Body of pancreas (tissue), 4 donors: ENCODE measurements at regions not wholly inside any gene's neighbourhood (a gene's known extent, or its start where the extent isn't known, plus 50 kb on each side); places are given as distances from the start of the nearest gene placed in this dataset.

Experiments
- ATAC-seq: fragments of 150-250 bp; one replicate; pipeline ENCODE4 v1.9.1; 2016
- DNase-seq, 4 donors: peaks; one replicate each; pipeline ENCODE4 v3.0.0-alpha.2; 2019
- H3K27ac ChIP-seq, 4 donors: fragments of 200-600 bp; sonication (generic); 1 replicate in 3 of 4; 2 replicates in 1 of 4; pipeline versions ENCODE4 v1.5.1 to v1.6.1; 2016 to 2019; ENCODE audit warnings: mild to moderate bottlenecking in 1 of 4, mixed read lengths in 1 of 4, moderate library complexity in 1 of 4
- H3K27me3 ChIP-seq, 2 donors: fragments of 200-600 bp; sonication (generic); one replicate each; pipeline ENCODE4 v1.6.0; 2016; ENCODE audit warnings: mild to moderate bottlenecking in 1 of 2
- H3K36me3 ChIP-seq, 2 donors: fragments of 200-600 bp; sonication (generic); replicated peaks in 1 of 2; 2 replicates each; pipeline ENCODE4 v1.5.1; 2016; ENCODE audit warnings: low read depth in 2 of 2; ENCODE audit not compliant: insufficient read depth in 1 of 2
- H3K4me1 ChIP-seq: fragments of 200-600 bp; sonication (generic); one replicate; pipeline ENCODE4 v1.6.0; 2016
- H3K4me3 ChIP-seq, 2 donors: fragments of 200-600 bp; sonication (generic); 1 replicate in 1 of 2; 2 replicates in 1 of 2; pipeline ENCODE4 v1.5.1; 2016 to 2019
- H3K9me3 ChIP-seq, 3 donors: fragments of 200-600 bp; sonication (generic); 1 replicate in 2 of 3; 2 replicates in 1 of 3; pipeline ENCODE4 v1.5.1; 2016
- POLR2A ChIP-seq, 3 donors: fragments of 450-650 bp; IDR thresholded peaks; one replicate each; pipeline ENCODE4 v1.6.1; 2016; ENCODE audit warnings: antibody characterized with exemption in 3 of 3, mild to moderate bottlenecking in 2 of 3
- WGBS, 2 donors: methylation state at CpG; one replicate each; pipeline ENCODE4 v1.1.5; 2017; 5-methylcytosine and 5-hydroxymethylcytosine counted together
- intact Hi-C: fragments of 100-400 bp; cut with DNase I; formaldehyde crosslinking; loops from one replicate; pipeline ENCODE4 v1.15.1; 2023
- TF ChIP-seq, protein P1 (sequence below), 7 experiments: fragments of 450-650 bp in 4 of 7; fragments of 200-600 bp in 3 of 7; sonication (generic) in 3 of 7; IDR thresholded peaks; one replicate each; pipeline ENCODE4 v1.5.1; 2016 to 2019; ENCODE audit warnings: antibody characterized with exemption in 7 of 7

DNA sequence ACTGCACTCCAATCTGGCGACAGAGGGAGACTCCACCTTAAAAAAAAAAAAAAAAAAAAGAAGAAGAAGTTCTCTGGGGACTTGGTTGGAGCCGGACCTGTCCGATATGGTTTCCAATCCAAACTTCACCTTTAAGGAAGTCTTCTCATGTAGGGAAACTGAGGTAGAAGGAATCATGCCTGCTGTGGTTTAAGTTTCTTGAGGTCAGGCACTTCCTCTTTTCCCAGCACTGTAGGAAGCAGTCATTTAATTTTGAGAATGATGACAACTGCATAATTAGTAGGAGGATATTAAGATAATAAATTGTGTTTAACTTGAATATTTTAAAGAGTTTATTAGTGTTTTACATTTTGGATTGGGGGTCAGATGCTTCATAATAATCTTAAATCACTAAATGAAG is 62.9 kb downstream of the KCNE4 start:
- no peak for ATAC-seq
- intact Hi-C loops = no loop called here
- 88 to 96% methylated on average over 3 of the region's 3 CpGs for WGBS, 2 donors
- no peaks in the 10 kb centered on the region for H3K4me1 ChIP-seq
- no peak overlapping the region for H3K27ac ChIP-seq
- no peak for TF ChIP-seq POLR2A (IDR thresholded peaks at IDR 0.05)
- TF ChIP-seq, protein P1, sequence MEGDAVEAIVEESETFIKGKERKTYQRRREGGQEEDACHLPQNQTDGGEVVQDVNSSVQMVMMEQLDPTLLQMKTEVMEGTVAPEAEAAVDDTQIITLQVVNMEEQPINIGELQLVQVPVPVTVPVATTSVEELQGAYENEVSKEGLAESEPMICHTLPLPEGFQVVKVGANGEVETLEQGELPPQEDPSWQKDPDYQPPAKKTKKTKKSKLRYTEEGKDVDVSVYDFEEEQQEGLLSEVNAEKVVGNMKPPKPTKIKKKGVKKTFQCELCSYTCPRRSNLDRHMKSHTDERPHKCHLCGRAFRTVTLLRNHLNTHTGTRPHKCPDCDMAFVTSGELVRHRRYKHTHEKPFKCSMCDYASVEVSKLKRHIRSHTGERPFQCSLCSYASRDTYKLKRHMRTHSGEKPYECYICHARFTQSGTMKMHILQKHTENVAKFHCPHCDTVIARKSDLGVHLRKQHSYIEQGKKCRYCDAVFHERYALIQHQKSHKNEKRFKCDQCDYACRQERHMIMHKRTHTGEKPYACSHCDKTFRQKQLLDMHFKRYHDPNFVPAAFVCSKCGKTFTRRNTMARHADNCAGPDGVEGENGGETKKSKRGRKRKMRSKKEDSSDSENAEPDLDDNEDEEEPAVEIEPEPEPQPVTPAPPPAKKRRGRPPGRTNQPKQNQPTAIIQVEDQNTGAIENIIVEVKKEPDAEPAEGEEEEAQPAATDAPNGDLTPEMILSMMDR (IDR thresholded peaks at IDR 0.05) = no peak
- DNase-seq = no peak
- H3K9me3 ChIP-seq = no peaks in the 10 kb centered on the region
- H3K27me3 ChIP-seq = no peaks in the 10 kb centered on the region
- H3K36me3 ChIP-seq = no peaks in the 10 kb centered on the region
- H3K4me3 ChIP-seq = no peak overlapping the region

DNA sequence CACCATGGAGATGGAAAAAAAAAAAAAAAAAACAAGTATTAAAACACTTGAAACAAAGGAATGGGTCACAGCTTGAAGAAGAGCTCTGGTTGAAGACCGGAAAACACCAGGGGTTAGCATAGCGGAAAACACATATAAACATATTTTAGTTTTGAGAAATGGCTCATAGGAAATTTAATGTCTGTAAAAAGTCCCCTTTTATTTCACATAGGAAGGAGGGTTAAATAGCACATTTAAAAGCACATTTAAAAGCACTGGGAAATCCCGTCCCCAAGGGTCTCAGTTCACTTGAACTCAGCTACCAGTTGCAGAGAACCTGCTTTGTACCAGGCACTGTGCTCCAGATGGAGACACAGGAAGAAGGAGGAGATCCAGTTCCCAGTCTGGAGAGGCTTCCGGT is 65.5 kb downstream of the KCNE4 start:
- intact Hi-C loops = no loop called here
- no peak for TF ChIP-seq POLR2A (IDR thresholded peaks at IDR 0.05)
- TF ChIP-seq, protein P1 (IDR thresholded peaks at IDR 0.05) = no peak
- Histone ChIP-seq H3K4me1 (no peaks in the 10 kb centered on the region), H3K27ac (no peak overlapping the region), H3K36me3 (no peaks in the 10 kb centered on the region), H3K4me3 (no peak overlapping the region), H3K27me3 (no peaks in the 10 kb centered on the region), H3K9me3 (no peaks in the 10 kb centered on the region)
- 87 to 89% methylated on average over 4 of the region's 4 CpGs for WGBS, 2 donors
- DNase-seq (no peak), ATAC-seq (no peak)

DNA sequence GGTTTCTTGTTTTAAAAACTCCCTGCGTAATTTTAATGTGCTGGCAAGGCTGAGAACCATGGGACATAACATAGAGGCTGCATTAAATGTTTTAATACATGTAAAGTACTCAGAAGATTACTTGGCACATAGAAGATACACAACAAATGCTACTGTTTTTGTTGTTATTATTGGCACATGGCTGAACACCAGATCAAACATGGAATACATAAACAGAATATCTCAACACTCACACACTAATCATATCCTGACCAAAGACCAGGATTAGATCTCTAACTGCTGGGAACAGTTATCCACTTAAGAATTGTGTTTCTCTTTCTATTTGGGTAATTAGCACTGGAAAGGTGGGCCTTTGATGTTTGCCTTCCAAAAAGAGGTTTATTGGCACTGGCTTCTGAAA is 69.3 kb downstream of the KCNE4 start:
- Histone ChIP-seq H3K4me1 (no peaks in the 10 kb centered on the region), H3K9me3 (no peaks in the 10 kb centered on the region), H3K27me3 (no peaks in the 10 kb centered on the region), H3K36me3 (no peaks in the 10 kb centered on the region), H3K27ac (no peak overlapping the region), H3K4me3 (no peak overlapping the region)
- intact Hi-C loops = no loop called here
- WGBS, 2 donors = 88% methylated on average over 1 of the region's 1 CpG
- TF ChIP-seq POLR2A (IDR thresholded peaks at IDR 0.05) = no peak
- TF ChIP-seq, protein P1 (IDR thresholded peaks at IDR 0.05) = no peak
- ATAC-seq (no peak), DNase-seq (no peak)

- DNase-seq (no peak), ATAC-seq (no peak)
- Histone ChIP-seq H3K4me3 (no peak overlapping the region), H3K27ac (no peak overlapping the region), H3K9me3 (no peaks in the 10 kb centered on the region), H3K27me3 (no peaks in the 10 kb centered on the region), H3K36me3 (no peaks in the 10 kb centered on the region), H3K4me1 (no peaks in the 10 kb centered on the region)
- intact Hi-C loops = no loop called here
- TF ChIP-seq, protein P1 (IDR thresholded peaks at IDR 0.05) = no peak
- TF ChIP-seq POLR2A (IDR thresholded peaks at IDR 0.05) = no peak
- 22 to 37% methylated on average over 4 of the region's 4 CpGs for WGBS, 2 donors
Observed at GRCh38 chr2:223122781-223123180, 70.8 kb downstream of the KCNE4 start.

DNA sequence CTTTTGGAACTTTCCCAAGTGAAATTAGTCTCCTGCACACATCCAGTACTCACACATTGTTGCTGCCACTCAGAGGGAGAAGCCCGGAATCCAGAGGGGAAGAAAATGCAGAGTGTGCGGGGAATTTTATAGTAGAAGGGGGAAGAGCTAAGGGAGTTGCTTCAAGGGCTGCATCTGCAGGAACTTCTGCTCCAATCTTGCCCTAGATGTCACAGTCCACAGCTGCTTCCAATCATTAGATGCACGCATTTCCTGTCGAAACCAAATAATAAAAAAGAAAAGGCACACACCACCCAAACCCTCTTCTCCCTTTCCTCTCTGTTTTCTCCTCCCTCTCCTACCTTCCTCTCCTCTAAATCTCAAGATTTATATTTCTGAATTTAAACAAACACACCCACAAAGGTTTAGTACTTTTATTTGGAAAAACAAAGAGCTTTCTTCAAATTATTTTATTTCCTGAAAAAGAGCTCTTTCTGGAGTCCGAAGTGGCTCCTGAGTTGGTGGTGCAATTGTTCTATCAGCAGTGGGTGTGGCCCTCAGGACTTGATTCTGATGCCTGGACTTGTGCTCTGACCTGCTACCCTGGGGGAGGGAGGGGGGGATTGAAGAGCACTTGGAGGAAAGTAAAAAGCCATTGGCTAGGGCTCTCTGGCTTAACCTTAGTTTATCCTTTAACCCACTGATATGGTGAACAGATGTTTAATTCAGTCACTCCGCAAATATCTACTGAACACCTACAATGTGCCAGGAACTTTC is 72.0 kb downstream of the KCNE4 start:
- no peak overlapping the region for H3K27ac ChIP-seq
- no peaks in the 10 kb centered on the region for H3K4me1 ChIP-seq
- intact Hi-C loops = no loop called here
- WGBS, 2 donors = 72 to 79% methylated on average over 6 of the region's 6 CpGs
- no peak overlapping the region for H3K4me3 ChIP-seq
- no peaks in the 10 kb centered on the region for H3K9me3 ChIP-seq
- no peak for TF ChIP-seq POLR2A (IDR thresholded peaks at IDR 0.05)
- ATAC-seq (no peak), DNase-seq (no peak)
- H3K27me3 ChIP-seq = no peaks in the 10 kb centered on the region
- no peaks in the 10 kb centered on the region for H3K36me3 ChIP-seq
